ENCODE measurements at regions not wholly inside any gene's neighbourhood (a gene's known extent, or its start where the extent isn't known, plus 50 kb on each side); places are given as distances from the start of the nearest gene placed in this dataset.

DNA sequence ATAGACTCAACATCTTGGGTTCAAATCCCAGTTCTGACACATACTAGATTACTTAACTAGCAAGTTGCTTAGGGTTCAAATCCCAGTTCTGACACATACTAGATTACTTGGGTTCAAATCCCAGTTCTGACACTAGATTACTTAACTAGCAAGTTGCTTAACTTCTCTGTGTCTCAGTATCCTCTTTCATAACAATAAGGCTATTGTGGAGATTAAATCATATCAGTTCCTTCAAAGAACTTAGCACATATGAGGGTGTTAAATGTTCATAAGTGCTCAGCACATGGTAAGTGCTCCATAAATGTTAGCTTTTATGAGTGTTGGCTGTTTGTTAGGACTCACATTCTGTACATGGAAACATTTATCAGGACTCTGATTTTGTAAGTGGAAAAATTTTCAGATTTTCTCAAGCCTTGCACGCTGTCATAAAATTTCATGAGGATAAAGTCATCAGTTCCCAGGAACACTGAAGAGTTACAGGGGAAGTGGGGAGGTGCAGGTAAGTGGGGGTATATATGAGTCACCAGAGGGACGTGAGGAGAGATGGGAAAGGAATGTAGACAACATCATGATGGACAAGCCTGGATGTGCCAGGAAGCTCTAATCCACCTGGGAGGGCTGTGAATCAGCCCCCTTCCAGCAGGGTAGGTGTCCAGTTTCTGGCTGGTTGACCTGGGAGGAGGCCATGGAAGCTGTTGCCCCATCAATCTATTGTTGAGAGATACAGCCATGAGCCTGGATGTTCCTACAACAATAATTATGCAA is 532.2 kb upstream of the WWC1 start:
- no peak for DNase-seq (ENCODE audit: extremely low read depth, low read depth)
- H3K4me3 ChIP-seq (replicated peaks; ENCODE audit: low read depth, low read length): no peak overlapping the region
- TF ChIP-seq, protein P1, sequence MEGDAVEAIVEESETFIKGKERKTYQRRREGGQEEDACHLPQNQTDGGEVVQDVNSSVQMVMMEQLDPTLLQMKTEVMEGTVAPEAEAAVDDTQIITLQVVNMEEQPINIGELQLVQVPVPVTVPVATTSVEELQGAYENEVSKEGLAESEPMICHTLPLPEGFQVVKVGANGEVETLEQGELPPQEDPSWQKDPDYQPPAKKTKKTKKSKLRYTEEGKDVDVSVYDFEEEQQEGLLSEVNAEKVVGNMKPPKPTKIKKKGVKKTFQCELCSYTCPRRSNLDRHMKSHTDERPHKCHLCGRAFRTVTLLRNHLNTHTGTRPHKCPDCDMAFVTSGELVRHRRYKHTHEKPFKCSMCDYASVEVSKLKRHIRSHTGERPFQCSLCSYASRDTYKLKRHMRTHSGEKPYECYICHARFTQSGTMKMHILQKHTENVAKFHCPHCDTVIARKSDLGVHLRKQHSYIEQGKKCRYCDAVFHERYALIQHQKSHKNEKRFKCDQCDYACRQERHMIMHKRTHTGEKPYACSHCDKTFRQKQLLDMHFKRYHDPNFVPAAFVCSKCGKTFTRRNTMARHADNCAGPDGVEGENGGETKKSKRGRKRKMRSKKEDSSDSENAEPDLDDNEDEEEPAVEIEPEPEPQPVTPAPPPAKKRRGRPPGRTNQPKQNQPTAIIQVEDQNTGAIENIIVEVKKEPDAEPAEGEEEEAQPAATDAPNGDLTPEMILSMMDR (IDR thresholded peaks at IDR 0.05; ENCODE audit: low read depth, low read length, missing control alignments): no peak

DNA sequence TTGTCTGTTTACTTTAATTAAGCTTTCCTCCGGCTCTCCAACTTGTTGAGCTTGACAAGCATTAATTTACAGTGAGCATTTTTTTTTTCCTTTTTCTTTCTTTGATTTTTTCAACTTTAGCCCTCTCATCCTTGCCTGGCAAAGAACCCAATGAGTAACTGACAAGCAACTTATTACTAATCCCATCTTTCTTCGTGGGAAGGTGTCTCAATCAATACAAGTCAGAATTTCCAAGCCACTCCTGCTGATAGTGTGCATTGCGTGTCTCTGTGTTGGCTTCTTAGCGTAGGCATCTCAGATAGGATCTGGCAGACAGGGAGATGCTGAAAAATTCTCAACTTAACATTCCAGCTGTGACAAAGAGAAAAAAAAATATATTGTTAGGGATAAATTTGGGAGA is 527.7 kb upstream of the WWC1 start:
- DNase-seq (ENCODE audit: extremely low read depth, low read depth): no peak
- TF ChIP-seq, protein P1 (IDR thresholded peaks at IDR 0.05; ENCODE audit: low read depth, low read length, missing control alignments): no peak
- H3K4me3 ChIP-seq (replicated peaks; ENCODE audit: low read depth, low read length): no peak overlapping the region

DNA sequence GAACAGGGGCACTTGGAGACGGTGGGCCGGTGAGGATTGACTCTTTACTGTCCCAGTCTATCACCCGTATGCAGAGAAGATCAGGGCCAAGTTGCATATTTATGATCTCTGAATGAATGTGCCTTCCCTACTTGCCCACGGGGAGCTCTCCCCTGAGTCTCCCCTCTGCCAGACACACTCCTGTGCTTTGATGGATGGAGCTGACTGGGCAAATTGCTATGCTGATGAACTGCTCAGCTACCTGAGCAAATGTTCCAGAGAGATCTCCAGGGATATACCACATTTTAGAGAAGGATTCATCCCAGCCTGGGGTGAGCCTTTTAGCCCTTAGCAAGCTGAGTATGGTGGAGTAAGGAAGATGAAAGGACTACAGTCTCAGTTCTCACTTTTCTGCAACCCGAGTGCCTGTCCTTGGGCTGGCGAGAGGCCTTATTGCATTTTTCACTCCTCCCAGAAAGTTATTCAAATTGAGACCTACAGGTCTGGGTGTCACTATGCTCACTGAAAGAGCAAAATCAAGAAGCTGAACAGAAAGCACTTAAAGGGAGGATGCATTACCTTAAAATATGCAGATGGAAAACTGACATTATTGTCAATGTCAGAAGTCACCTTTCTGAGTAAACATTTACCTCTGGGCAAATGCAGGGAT is 526.7 kb upstream of the WWC1 start:
- DNase-seq (ENCODE audit: extremely low read depth, low read depth): no peak
- H3K4me3 ChIP-seq (replicated peaks; ENCODE audit: low read depth, low read length): no peak overlapping the region

GRCh38 chr5:167765352-167765751 is 526.1 kb upstream of the WWC1 start:
- TF ChIP-seq, protein P1 (IDR thresholded peaks at IDR 0.05; ENCODE audit: low read depth, low read length, missing control alignments): no peak
- no peak for DNase-seq (ENCODE audit: extremely low read depth, low read depth)
- H3K4me3 ChIP-seq (replicated peaks; ENCODE audit: low read depth, low read length): no peak overlapping the region

More for the DNA sequence above, 526.7 kb upstream of the WWC1 start:
- TF ChIP-seq, protein P1 (IDR thresholded peaks at IDR 0.05; ENCODE audit: low read depth, low read length, missing control alignments): no peak

- TF ChIP-seq, protein P1 (IDR thresholded peaks at IDR 0.05; ENCODE audit: low read depth, low read length, missing control alignments): no peak
- no peak for DNase-seq (ENCODE audit: extremely low read depth, low read depth)
- no peak overlapping the region for H3K4me3 ChIP-seq (replicated peaks; ENCODE audit: low read depth, low read length)
Observed at GRCh38 chr5:167766957-167767356, 524.5 kb upstream of the WWC1 start.

GRCh38 chr5:167767795-167768194 is 523.6 kb upstream of the WWC1 start:
- DNase-seq (ENCODE audit: extremely low read depth, low read depth): no peak
- TF ChIP-seq, protein P1 (IDR thresholded peaks at IDR 0.05; ENCODE audit: low read depth, low read length, missing control alignments): no peak
- no peak overlapping the region for H3K4me3 ChIP-seq (replicated peaks; ENCODE audit: low read depth, low read length)
